GM23338 (cell line): ENCODE measurements at regions not wholly inside any gene's neighbourhood (a gene's known extent, or its start where the extent isn't known, plus 50 kb on each side); places are given as distances from the start of the nearest gene placed in this dataset.

Experiments used
- ATAC-seq: fragments of 200-7000 bp; cut with Tn5 transposase; 3 replicates; pipeline ENCODE4 v1.9.1; 2020
- DNase-seq: peaks from one replicate; pipeline ENCODE4 v3.0.0-alpha.2; 2015; ENCODE audit warnings: low spot score
- H2AFZ ChIP-seq: fragments of 200-600 bp; sonication (generic); 2 replicates; pipeline ENCODE4 v1.8.0; 2016; ENCODE audit warnings: antibody characterized with exemption, mild to moderate bottlenecking, moderate library complexity
- H3F3A ChIP-seq: fragments of 200-600 bp; sonication (generic); replicated peaks from 2 replicates; pipeline ENCODE4 v1.8.0; 2017; ENCODE audit warnings: antibody characterized with exemption, mixed run types, low read depth
- H3K27ac ChIP-seq: fragments of 200-600 bp; sonication (generic); 2 replicates; pipeline ENCODE4 v1.6.1; 2016; ENCODE audit warnings: low read depth
- H3K27me3 ChIP-seq: fragments of 200-600 bp; sonication (generic); 2 replicates; pipeline ENCODE4 v1.8.0; 2016; ENCODE audit warnings: mild to moderate bottlenecking, mixed run types, moderate library complexity; ENCODE audit not compliant: insufficient read depth
- H3K36me3 ChIP-seq: fragments of 200-600 bp; sonication (generic); 2 replicates; pipeline ENCODE4 v1.8.0; 2016; ENCODE audit warnings: mild to moderate bottlenecking; ENCODE audit not compliant: insufficient read depth
- H3K4me1 ChIP-seq: fragments of 200-600 bp; sonication (generic); 2 replicates; pipeline ENCODE4 v1.8.0; 2016; ENCODE audit warnings: mild to moderate bottlenecking, moderate library complexity; ENCODE audit not compliant: insufficient read depth
- H3K4me2 ChIP-seq: fragments of 200-600 bp; sonication (generic); 2 replicates; pipeline ENCODE4 v1.7.1; 2017; ENCODE audit warnings: mixed run types
- H3K4me3 ChIP-seq: fragments of 200-600 bp; sonication (generic); 2 replicates; pipeline ENCODE4 v1.6.1; 2016; ENCODE audit warnings: mixed run types
- H3K79me2 ChIP-seq: fragments of 200-600 bp; sonication (generic); replicated peaks from 2 replicates; pipeline ENCODE4 v1.8.0; 2017; ENCODE audit warnings: mild to moderate bottlenecking; ENCODE audit not compliant: insufficient read depth
- H3K9me2 ChIP-seq: fragments of 200-600 bp; sonication (generic); 2 replicates; pipeline ENCODE4 v1.8.0; 2017; ENCODE audit not compliant: insufficient read depth
- H4K20me1 ChIP-seq: fragments of 200-600 bp; sonication (generic); replicated peaks from 2 replicates; pipeline ENCODE4 v1.8.0; 2017; ENCODE audit warnings: mild to moderate bottlenecking; ENCODE audit not compliant: insufficient read depth
- H3K27ac Mint-ChIP-seq: 2 replicates; pipeline ENCODE4 v1.8.0; 2020; ENCODE audit warnings: inconsistent platforms, mild to moderate bottlenecking, moderate library complexity, mixed read lengths
- H3K27me3 Mint-ChIP-seq: 3 replicates; pipeline ENCODE4 v1.8.0; 2022; ENCODE audit warnings: low read depth, mild to moderate bottlenecking, moderate library complexity, mixed read lengths, inconsistent platforms; ENCODE audit not compliant: insufficient read depth, poor library complexity
- H3K36me3 Mint-ChIP-seq: 3 replicates; pipeline ENCODE4 v1.8.0; 2021; ENCODE audit warnings: low read depth, mild to moderate bottlenecking, inconsistent platforms, moderate library complexity, mixed read lengths
- H3K4me1 Mint-ChIP-seq: 3 replicates; pipeline ENCODE4 v1.8.0; 2020; ENCODE audit warnings: mild to moderate bottlenecking, inconsistent platforms, mixed read lengths
- H3K4me3 Mint-ChIP-seq: 3 replicates; pipeline ENCODE4 v1.8.0; 2021; ENCODE audit warnings: moderate library complexity, mild to moderate bottlenecking, inconsistent platforms, mixed read lengths
- H3K9me3 Mint-ChIP-seq: 3 replicates; pipeline ENCODE4 v1.8.0; 2020; ENCODE audit warnings: moderate library complexity, mild to moderate bottlenecking, inconsistent platforms, mixed read lengths
- CREB1 ChIP-seq: fragments of 250-450 bp; sonication (Bioruptor Pico); IDR thresholded peaks from 2 replicates; pipeline ENCODE4 v1.5.0; 2020; ENCODE audit warnings: low read depth, mild to moderate bottlenecking, moderate library complexity
- CTCF ChIP-seq, 2 experiments: fragments of 200-600 bp in 1 of 2; sonication (generic) in 1 of 2; conservative IDR thresholded peaks; 2 replicates each; pipeline versions ENCODE4 v1.5.1 to v1.6.1; 2016 to 2017; ENCODE audit warnings: antibody characterized with exemption in 2 of 2, low read depth in 2 of 2, mild to moderate bottlenecking in 2 of 2, moderate library complexity in 1 of 2
- ETS1 ChIP-seq: IDR thresholded peaks from 2 replicates; pipeline ENCODE4 v1.6.1; 2016; ENCODE audit warnings: antibody characterized with exemption
- EZH2 ChIP-seq: fragments of 200-600 bp; sonication (generic); IDR thresholded peaks from one replicate; pipeline ENCODE4 v1.8.0; 2017; ENCODE audit warnings: antibody characterized with exemption, mild to moderate bottlenecking, low read depth; ENCODE audit not compliant: unreplicated experiment
- JUNB ChIP-seq: IDR thresholded peaks from one replicate; pipeline ENCODE4 v1.6.1; 2016; ENCODE audit warnings: antibody characterized with exemption; ENCODE audit not compliant: unreplicated experiment
- NANOG ChIP-seq: IDR thresholded peaks from 2 replicates; pipeline ENCODE4 v1.6.1; 2016; ENCODE audit warnings: antibody characterized with exemption, borderline replicate concordance
- REST ChIP-seq: IDR thresholded peaks from one replicate; pipeline ENCODE4 v1.6.1; 2018; ENCODE audit warnings: antibody characterized with exemption; ENCODE audit not compliant: unreplicated experiment
- STAT1 ChIP-seq: IDR thresholded peaks from one replicate; pipeline ENCODE4 v1.6.1; 2016; ENCODE audit warnings: antibody characterized with exemption; ENCODE audit not compliant: unreplicated experiment
- ZNF114 ChIP-seq: fragments of 250-450 bp; sonication (Bioruptor Pico); IDR thresholded peaks from 2 replicates; pipeline ENCODE4 v1.5.0; 2020; ENCODE audit warnings: mild to moderate bottlenecking, moderate library complexity
- ZNF331 ChIP-seq: fragments of 250-450 bp; sonication (Bioruptor Pico); IDR thresholded peaks from 2 replicates; pipeline ENCODE4 v1.5.0; 2020; ENCODE audit warnings: low read depth, mild to moderate bottlenecking, moderate library complexity

- H3K36me3 Mint-ChIP-seq: no peaks in the 10 kb centered on the region
Measured at GRCh38 chr20:1761598-1761997, 104.0 kb upstream of the SIRPG start.

GRCh38 chr20:1761116-1761515 lies 103.5 kb upstream of the SIRPG start:
- Mint-ChIP-seq H3K27me3 (peaks cover 3% of the 10 kb centered on the region), H3K9me3 (no peaks in the 10 kb centered on the region), H3K4me1 (no peaks in the 10 kb centered on the region), H3K36me3 (no peaks in the 10 kb centered on the region), H3K4me3 (no peak overlapping the region), H3K27ac (no peak overlapping the region)
- H3K4me2 ChIP-seq: no peak overlapping the region
- no peaks in the 10 kb centered on the region for H3K79me2 ChIP-seq
- DNase-seq: no peak
- no peak for ATAC-seq
- H4K20me1 ChIP-seq: no peaks in the 10 kb centered on the region
- H3K9me2 ChIP-seq: no peaks in the 10 kb centered on the region
- peaks cover 5% of the 10 kb centered on the region; the same call in 1 of the 2 replicates for H3K27me3 ChIP-seq
- H3K4me1 ChIP-seq: no peaks in the 10 kb centered on the region
- no peak overlapping the region for H3K27ac ChIP-seq
- no peak overlapping the region for H3K4me3 ChIP-seq
- H3K36me3 ChIP-seq: no peaks in the 10 kb centered on the region
- H2AFZ ChIP-seq: no peak overlapping the region
- H3F3A ChIP-seq: no peaks in the 10 kb centered on the region
- TF ChIP-seq ZNF114 (CRISPR knock-in tag) (no peak), STAT1 (no peak), CTCF (conservative IDR thresholded peaks at IDR 0.05; ENCODE audit: low read depth in 2 of 2) (no peak), ZNF331 (no peak), CREB1 (no peak), NANOG (no peak), EZH2 (no peak), REST (no peak)

More at GRCh38 chr20:1761598-1761997, 104.0 kb upstream of the SIRPG start:
- Histone ChIP-seq H3K4me2 (no peak overlapping the region), H3K4me3 (no peak overlapping the region), H3K79me2 (no peaks in the 10 kb centered on the region), H4K20me1 (no peaks in the 10 kb centered on the region), H3F3A (no peaks in the 10 kb centered on the region), H3K36me3 (no peaks in the 10 kb centered on the region), H3K9me2 (no peaks in the 10 kb centered on the region), H3K27me3 (peaks cover 5% of the 10 kb centered on the region; the same call in 1 of the 2 replicates), H3K27ac (no peak overlapping the region), H2AFZ (no peak overlapping the region), H3K4me1 (no peaks in the 10 kb centered on the region)
- DNase-seq (no peak), ATAC-seq (no peak)
- H3K9me3 Mint-ChIP-seq: no peaks in the 10 kb centered on the region
- TF ChIP-seq ETS1: no peak
- TF ChIP-seq ZNF114 (CRISPR knock-in tag): no peak
- no peak for TF ChIP-seq NANOG
- no peak for TF ChIP-seq JUNB
- TF ChIP-seq EZH2: no peak
- H3K4me1 Mint-ChIP-seq: no peaks in the 10 kb centered on the region
- no peak overlapping the region for H3K27ac Mint-ChIP-seq
- H3K27me3 Mint-ChIP-seq: peaks cover 3% of the 10 kb centered on the region
- no peak overlapping the region for H3K4me3 Mint-ChIP-seq
